ENCODE measurements at regions not wholly inside any gene's neighbourhood (a gene's known extent, or its start where the extent isn't known, plus 50 kb on each side); places are given as distances from the start of the nearest gene placed in this dataset.

DNA sequence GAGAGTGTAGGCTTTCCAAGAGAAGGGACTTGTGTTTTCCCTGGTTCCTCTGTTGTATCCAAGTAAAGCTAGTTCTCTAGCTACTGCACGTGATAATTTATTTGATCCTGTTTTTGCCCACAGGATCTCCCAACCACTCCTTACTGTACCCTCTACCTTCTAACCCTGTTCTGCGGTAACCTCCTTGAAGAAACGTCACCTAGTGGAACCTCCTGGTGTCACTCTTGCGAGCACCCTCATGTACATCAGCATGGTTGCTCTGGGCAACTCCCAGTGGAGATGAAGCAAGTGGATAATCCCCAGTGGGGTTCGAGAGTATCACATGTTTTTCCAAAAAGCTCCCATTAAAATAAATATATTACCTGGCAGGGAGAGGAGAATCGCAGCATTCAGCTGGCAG lies 108.9 kb upstream of the CLMP start:
- no peak for DNase-seq (ENCODE audit: low read depth)

DNA sequence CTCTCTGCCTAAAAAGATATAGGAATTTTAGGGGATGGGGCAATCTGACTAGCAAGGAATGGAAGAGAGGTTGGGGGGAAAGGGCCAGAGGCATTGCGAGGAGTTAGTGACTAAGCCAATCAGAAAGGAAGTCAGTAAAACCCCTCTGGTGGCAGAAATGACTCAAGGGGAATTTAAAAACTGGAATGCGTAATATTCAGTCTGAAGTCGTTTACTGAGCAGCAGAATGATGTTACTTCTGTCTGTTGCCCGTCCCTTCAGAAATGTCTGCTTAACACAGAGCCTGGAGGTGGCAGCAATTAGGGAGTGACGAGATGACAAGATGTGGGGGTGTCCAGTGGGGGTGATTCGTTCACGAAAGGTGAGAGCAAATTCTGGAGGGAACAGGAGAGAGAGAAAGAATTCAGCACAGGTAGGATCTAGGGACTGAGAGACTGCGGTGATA lies 107.7 kb upstream of the CLMP start:
- DNase-seq (ENCODE audit: low read depth) = peak; percentile 77

DNA sequence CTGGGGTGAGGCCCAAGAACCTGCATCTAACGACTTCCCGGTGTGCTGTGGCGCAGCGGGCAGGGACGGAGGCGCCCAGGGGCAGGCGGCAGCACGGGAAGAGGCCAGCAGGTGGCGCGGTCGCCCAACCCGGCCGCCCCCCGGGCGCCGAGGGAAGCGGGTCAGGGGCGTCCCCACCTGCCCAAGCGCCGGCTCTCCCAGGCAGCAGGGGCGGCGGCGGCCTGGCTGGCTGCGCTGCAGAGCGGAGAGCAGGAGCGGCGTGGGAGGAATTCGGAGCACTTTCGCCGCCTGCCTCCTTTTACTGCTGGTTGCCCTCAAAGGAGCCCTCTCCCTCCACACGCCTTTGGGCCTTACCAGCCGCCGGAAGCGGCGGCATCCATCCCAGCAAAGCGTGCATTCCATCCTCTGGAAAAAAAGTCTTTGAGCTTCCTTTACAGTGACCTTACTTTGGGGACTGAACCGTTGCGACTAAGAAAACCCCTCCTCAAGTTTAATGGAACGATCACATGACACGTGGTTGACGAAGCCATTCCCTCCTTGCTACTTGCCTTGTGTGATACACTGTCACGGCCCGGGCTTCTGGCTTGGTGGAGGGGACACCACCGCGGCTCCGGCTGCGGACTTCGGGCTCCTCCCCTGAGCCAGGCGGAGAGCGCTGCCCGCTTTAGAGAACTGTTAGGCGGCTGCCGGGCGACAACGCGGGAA lies 106.8 kb upstream of the CLMP start:
- DNase-seq (ENCODE audit: low read depth) = peak; percentile 56

DNA sequence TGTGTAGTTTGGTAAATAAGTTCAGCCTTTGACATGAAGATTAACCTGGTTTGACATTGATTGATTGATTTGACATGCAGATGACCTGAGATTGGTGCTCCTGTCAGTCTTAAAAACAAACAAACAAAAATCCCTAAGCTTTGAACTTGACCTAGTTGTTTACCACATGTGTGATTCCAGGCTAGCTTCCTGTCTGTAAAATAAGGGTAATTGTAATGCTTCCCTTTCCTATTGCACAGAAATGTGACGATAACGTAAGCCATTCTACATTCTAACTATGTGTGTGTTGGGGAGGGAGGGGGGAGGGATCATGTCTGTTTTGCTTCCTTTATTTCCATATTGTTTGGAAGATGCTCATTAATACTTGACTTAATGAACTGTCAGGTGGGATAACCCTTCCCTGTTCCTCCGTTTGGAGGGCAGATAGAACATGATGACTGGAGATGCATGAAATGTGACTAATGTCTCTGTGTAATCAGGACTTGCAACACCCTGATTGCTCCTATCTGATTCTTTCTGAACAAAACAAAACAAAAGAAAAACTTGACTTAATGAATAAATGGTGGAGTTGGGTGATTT lies 106.1 kb upstream of the CLMP start:
- peak; percentile 45 for DNase-seq (ENCODE audit: low read depth)

DNA sequence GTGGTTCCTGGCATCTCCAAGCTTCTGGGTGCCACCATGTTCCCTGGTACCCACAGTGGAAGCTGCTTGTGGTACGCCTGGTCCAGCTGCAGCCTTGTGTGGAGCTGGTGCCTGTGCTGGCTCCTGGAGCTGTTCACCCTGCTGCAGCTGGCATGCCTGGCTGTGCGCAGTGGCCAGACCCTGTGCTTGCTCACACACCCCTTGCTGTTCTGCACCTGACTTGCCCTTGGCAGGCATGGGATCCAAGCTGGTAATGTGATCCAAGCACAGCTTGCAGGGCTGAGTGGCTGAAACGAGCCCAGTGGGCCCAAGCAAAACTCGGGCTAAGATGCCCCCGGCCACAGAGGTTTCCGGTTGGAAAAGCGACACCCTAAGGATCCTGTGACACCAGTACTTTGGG lies 104.7 kb upstream of the CLMP start:
- no peak for DNase-seq (ENCODE audit: low read depth)

DNA sequence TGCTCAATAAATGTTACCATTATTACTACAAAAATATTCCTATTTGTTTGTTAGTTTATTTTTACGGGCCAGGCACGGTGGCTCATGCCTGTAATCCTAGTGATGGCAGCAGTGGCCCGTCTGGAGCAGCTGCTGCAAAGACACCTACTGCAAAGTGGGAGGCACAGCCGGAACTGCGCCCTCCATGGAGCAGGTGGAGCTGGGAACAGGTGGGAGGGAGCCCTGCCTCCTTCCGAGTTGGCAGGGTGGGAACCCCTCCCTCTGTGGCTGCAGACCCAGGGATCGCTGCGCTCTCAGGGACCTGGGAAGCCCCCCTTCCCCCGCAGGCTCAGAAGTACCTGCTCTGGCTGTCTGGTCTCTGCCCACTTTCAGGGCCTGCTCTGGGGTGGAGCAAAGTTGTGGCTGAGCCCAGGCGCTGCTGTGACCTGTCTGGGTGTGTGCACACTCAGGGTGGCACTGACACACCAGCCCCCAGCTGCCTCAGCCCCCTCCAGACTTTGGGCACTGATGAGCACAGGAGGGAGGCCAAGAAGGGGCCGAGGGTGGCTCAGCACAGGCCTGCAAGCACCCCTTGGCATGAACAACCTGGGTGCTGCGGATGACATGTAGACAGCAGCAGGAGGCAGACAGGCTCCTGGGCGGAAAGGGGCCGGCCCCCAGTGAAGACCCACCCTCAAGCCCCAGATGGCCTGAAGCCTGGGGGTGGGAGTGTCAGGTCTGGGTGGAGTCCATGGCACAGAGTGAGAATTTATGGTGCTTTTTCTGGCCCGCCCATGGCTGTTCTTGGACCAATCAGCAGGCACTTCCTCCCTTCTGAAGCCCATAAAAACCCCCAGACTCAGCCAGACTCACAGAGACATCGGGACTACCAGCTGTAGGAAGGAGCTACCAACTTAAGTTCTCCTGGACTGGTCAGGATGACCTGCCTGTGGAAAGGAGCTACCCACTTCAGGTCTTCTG lies 103.7 kb upstream of the CLMP start:
- no peak for DNase-seq (ENCODE audit: low read depth)

DNA sequence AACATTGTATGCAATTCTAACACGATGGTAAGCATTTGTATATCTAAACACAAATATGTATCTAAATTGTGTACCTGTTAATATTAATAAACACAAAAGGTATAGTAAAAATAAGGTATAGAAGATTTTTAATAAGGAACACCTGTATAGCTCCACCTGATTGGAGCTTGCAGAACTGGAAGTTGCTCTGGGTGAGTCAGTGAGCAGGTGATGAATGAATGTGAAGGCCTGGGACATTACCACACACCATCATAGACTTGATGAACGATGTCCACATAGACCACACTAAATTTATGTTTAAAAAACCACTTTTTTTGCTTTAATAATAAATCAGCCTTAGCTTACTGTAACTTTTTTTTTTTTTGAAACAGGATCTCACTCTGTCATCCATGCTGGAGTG lies 97.6 kb upstream of the CLMP start:
- no peak for DNase-seq (ENCODE audit: low read depth)

DNA sequence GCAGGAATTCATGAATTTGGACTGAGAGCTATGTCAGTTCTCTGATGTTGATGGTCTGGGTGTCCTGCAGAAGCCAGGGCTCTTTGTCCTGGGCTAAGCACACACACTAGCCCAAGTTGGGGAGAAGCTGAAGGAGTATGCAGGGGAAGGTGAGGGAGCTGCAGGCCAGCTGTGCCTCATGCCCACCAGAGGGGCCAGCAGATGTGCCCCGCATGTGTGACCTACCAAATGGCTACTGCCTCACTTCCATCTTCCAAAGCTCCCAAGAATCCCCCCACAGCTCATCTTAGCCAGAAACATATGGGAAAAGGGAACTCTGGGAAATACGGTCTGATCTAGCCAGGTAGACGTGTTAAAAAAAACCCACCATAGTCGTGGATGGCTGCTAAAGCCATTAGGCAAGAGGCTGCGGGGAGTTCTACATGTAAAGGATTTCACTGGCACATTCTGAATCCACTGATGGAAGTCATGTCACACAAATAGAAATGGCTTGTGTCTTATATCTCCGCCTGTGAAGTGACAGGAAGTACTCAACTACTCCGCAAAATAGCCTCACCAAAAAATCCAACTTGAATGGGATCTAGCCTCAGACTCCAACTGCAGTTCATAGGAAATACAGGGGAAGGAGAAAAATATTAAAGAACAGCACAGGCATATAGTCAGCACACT lies 96.3 kb upstream of the CLMP start:
- DNase-seq (ENCODE audit: low read depth) = no peak

DNA sequence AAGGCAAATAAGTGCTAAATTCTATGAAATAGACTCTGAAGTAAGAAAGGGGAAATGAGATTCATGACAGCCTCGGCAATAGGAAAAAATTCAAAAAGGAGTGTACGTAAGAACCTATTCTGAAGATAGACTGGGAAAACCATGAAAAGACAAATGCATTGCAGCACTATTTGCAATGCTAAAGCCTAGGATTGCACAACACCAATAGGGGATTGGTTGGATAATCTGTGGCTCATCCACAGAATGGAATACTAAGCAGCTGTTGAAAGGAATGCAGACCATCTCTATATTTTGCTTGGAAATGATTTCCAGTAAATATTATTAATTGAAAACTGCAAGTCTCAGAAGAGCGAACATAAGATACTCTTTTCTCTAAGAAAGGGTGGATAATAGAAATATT lies 91.7 kb upstream of the CLMP start:
- DNase-seq (ENCODE audit: low read depth) = no peak

DNA sequence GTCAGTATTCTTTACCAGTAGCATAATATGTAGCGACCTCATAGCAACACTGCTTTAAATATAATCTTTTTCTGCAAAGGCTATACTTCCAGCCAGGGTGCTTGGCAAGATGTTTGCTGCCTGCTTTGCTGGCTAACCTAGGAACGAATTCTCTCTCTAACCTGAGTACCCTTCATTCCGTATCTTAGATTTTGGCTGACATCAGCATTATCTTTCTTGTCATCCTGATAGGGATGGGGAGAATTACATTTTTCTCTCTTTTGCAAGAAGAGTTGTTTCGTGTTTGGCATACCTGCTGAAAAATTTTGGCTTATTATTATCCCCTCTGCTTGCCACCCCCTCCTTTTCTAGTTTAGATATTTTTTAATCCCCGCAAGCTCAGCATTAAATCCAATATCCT lies 91.2 kb upstream of the CLMP start:
- no peak for DNase-seq (ENCODE audit: low read depth)

DNA sequence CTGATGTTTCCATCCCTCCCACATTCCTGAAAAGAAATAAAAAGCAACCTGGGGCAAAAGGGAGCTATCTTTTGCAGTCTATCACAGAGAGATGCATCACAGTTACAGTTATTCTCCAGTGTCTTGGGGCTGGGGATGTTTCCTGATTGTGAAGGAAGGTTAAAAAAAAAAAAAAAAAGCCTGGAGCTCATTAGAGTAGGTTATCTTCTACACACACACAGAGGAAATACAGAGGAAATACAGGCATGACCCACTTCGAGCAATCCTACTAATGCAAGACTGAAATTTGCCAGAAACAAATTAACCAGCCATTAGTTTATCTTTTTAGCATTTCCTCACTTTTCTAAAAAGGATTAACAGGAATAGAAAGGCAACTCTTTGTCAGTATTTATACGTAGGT lies 89.4 kb upstream of the CLMP start:
- no peak for DNase-seq (ENCODE audit: low read depth)

DNA sequence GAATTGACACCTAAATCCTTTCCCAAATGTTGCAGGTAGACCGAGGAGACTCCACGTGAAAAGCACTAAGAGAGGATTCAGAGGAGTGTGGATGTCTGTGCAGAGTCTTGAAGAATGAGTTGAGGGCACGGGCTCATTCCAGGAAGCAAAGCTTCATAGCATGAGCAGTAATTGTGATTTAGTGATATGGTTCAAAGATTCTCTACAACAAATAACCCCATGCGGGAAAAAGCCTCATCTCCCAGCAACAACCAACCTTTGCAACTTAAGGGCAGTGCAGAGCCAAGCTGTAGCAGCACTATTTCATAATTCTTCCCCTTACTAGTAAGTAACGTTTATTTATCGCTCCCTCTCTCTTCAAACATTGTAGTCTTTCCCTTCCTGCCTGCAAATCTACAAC lies 87.5 kb upstream of the CLMP start:
- DNase-seq (ENCODE audit: low read depth) = no peak

DNA sequence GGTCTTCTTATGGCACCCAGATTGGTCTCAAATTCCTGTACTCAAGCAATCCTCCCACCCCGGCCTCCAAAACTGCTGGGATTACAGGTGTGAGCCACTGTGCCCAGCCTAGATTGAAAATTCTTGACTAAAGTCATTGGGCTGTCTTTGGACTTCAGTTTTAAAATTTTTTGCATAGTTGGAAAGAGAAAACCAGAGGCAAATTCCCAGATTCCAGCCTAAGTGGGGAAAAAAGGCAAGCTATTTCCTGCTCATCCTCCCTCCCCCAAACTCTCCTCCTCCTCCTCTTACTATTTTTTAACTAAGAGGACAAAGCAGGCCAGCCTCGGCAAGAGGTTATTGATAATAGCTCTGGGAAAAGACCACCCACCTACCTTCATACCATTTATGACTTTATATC lies 78.6 kb upstream of the CLMP start:
- no peak for DNase-seq (ENCODE audit: low read depth)

DNA sequence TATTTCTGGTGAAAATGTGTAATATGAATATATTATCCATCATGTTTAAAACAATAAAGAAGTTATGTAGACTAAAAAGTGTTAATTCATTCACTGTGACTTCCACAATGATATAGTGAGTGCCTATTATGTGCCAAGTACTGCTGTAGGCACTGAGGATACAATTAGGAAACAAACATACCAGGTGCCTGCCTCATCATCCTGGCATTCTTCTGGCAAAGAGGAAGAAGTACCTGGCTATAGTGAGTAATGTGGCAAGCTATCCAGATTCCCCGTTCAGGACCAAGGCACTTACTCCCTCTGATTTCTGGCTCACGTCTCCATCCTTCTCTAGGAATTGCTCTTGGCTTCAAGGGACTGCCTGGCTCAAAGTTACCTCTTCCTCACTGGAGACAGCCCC lies 77.5 kb upstream of the CLMP start:
- no peak for DNase-seq (ENCODE audit: low read depth)

DNA sequence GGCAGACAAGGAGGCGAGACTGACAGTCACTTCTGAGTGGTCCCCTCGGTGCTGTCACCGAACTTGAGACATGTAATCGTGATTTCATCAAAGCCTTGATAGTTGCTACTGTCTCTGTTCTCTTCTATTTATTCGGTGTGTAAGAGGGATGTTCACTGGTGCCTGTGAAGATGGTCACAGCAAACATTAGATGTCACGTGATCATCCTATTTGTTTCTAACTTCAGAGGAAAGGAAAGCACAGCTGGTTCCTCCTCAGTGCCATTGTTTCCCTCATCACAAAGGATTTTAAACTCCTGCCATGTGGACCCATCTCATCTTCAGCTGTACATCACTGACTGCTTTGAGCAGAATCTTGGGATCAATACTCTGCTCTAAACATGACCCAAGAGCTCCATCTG lies 73.1 kb upstream of the CLMP start:
- DNase-seq (ENCODE audit: low read depth) = no peak

DNA sequence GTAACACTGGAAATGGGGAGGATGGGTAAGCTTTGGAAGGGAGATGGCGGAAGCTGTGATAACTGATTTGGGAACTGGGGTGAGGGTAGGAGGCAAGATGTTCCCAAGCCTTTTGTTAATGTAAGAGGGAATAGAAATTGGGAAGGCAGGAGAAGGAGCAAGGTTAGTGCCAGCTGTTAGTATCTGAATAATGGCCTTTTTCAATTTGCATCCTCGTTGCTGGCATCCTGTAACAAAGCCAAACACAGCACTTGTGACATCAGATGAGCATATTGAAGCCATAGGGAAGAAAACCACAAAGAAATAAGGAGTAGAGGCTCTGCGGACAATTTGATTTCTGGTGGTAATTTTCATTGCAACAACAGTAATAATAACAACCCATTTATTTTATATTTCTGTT lies 70.9 kb upstream of the CLMP start:
- DNase-seq (ENCODE audit: low read depth) = no peak

DNA sequence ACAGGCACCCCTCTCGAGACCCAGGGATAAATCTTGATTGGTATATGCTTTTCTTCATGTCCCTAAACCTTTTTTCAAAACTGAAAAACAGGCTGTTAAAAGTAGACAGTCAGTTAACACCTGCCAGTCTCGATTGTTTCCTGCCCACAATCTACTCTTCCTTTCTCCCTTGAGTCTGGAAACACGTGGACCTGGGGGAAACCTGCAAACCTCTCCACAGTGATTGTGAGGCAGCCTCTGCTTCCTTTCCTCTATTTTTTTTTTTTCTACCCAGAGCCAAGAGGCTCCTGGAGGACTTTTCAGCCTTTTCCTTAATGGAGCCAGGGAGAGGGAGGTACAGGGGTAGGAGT lies 69.4 kb upstream of the CLMP start:
- DNase-seq (ENCODE audit: low read depth) = no peak

DNA sequence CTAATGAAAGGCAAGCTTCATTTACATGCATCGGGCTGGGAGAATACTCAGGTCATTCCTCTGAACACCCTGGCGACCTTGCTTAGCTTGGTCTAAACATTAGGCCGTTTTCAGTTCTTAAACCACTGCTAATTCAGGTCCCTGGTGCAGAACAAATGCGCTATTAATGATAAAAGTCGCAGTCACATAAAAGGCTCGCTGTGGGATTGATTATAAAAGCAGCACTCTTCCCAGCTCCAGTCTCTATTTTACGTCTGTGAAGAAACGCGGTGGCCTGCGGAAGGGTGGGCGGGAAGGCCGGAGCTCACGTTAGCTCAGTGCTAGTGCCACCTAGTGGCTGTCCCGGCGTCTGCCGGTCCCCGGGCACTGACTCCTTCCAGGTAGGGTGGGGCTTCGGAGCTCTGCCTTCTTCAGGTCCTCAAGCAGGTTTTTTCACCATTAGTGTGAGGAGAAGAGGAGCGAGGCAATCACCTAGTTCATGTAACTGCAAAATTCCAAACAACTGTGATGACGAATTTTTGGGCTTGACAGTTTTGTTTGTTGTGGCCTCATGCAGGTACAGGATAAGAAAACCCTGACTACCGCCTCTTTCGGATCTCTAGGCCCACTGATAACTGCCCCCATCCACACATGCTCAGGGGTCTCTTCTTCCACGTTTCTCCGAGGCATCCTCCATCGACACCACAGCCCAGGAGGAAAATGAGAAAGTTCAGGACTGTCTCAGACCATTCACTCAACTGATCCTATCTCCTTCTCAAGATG lies 66.5 kb upstream of the CLMP start:
- peak; percentile 74 for DNase-seq (ENCODE audit: low read depth)

DNA sequence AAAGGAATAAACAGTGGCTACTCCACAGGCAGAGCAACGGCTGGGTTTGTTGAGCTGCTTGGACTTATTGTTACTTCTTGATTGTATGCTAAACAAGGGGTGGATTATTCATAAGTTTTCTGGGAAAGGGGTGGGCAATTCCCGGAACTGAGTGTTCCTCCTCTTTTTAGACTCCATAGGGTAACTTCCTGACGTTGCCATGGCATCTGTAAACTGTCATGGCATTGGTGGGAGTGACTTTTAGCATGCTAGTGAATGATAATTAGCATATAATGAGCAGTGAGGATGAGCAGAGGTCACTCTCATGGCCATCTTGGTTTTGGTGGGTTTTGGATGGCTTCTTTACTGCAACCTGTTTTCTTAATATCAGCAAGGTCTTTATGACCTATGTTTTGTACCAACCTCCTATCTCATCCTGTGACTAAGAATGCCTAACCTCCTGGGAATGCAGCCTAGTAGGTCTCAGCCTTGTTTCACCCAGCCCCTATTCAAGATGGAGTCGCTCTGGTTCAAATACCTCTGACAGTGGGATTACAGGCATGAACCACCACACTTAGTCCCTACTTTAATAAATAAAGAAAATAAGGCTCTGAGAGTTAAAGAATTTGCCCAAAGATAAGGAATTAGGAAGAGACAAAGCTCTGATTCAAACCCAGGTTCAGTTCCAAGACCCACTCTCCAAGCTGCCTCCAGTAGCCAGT lies 65.6 kb upstream of the CLMP start:
- DNase-seq (ENCODE audit: low read depth) = peak; percentile 68

DNA sequence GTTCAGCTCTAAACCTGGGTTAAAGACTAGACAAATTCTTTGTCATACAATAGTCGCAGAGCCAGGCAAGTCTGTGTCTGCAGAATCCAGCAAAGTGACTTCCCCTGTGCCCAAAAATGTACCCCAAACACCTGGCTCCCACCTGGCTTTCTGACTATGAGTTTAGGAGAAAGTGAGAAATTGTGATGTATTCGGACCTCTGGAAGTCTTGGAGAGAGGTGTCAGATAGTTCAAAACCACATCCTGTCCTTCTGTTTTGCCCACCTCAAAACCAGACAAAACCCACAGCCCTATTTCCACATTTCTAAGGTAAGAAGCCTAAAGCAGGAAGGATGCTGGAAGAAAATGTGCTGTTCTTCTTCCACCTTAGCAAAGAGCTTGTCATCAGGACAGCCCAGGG lies 63.8 kb upstream of the CLMP start:
- DNase-seq (ENCODE audit: low read depth) = no peak

DNA sequence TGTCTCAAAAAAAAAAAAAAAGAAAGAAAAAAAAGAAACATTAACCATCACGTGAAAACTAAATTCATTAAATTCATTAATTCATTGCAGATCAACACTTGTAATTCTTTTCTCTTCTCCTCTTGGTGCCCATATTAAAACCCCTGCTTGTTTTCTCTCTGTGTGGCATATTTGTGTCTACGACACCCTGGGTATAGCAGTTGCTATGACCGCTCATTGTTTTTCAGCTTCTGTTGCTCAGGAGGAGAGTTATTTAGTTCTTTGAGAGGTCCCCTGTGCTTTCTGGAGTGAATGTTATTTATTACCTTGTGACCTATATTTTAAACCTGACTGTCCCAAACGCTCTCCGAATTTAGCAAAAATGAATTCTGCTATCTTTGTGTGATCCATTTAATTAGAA lies 62.3 kb upstream of the CLMP start:
- DNase-seq (ENCODE audit: low read depth) = no peak

Measured in RPMI7951 (cell line).